ENCODE measurements at regions not wholly inside any gene's neighbourhood (a gene's known extent, or its start where the extent isn't known, plus 50 kb on each side); places are given as distances from the start of the nearest gene placed in this dataset.
A peak's percentile ranks its signal among the peaks of the same experiment; 100 is the strongest.

DNA sequence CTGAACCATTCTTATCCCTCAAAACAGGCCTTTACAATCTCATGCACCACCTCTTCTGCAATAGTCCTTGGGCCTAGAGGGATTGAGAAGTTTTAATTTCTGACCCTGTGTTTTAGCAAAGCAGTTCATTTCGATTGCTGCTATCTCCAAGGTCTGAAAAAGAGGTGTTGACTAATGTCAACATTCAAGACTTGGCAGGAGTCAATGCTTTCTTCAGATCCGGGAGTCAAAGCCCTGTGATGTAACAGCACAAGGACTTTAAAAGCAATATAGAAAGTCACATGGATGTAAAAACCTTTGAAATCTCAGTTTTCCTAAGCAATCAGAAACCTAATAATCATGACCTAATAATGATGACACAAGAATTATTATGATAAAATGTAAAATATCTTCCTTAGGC is 133.8 kb downstream of the ADAM29 start:
- Histone ChIP-seq H3K27me3 (ENCODE audit: insufficient read depth, low read length, poor library complexity, severe bottlenecking) (no peaks in the 10 kb centered on the region), H3K36me3 (ENCODE audit: insufficient read depth, low read length) (no peaks in the 10 kb centered on the region), H3K4me2 (ENCODE audit: low read depth, low read length, poor library complexity, severe bottlenecking) (no peak overlapping the region), H3K9ac (ENCODE audit: low read depth, low read length, poor library complexity, severe bottlenecking) (no peak overlapping the region), H3K4me3 (ENCODE audit: low read length, poor library complexity, severe bottlenecking) (no peak overlapping the region), H3K9me3 (ENCODE audit: insufficient read depth, low read depth, low read length) (no peaks in the 10 kb centered on the region), H2AFZ (ENCODE audit: low read length) (no peak overlapping the region), H3K9me2 (replicated peaks; ENCODE audit: low read depth, low read length) (no peaks in the 10 kb centered on the region), H3K79me2 (ENCODE audit: insufficient read depth, low read length) (no peaks in the 10 kb centered on the region), H3F3A (ENCODE audit: low read depth) (no peaks in the 10 kb centered on the region), H4K20me1 (ENCODE audit: insufficient read depth, low read length, poor library complexity, severe bottlenecking) (no peaks in the 10 kb centered on the region), H3K4me1 (ENCODE audit: insufficient read depth, low read length, poor library complexity, severe bottlenecking) (no peaks in the 10 kb centered on the region)
- no peak for TF ChIP-seq EZH2phosphoT487 (IDR thresholded peaks at IDR 0.05; ENCODE audit: borderline replicate concordance)
- TF ChIP-seq, protein P1, sequence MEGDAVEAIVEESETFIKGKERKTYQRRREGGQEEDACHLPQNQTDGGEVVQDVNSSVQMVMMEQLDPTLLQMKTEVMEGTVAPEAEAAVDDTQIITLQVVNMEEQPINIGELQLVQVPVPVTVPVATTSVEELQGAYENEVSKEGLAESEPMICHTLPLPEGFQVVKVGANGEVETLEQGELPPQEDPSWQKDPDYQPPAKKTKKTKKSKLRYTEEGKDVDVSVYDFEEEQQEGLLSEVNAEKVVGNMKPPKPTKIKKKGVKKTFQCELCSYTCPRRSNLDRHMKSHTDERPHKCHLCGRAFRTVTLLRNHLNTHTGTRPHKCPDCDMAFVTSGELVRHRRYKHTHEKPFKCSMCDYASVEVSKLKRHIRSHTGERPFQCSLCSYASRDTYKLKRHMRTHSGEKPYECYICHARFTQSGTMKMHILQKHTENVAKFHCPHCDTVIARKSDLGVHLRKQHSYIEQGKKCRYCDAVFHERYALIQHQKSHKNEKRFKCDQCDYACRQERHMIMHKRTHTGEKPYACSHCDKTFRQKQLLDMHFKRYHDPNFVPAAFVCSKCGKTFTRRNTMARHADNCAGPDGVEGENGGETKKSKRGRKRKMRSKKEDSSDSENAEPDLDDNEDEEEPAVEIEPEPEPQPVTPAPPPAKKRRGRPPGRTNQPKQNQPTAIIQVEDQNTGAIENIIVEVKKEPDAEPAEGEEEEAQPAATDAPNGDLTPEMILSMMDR (conservative IDR thresholded peaks at IDR 0.05; ENCODE audit: low read length), result no peak

DNA sequence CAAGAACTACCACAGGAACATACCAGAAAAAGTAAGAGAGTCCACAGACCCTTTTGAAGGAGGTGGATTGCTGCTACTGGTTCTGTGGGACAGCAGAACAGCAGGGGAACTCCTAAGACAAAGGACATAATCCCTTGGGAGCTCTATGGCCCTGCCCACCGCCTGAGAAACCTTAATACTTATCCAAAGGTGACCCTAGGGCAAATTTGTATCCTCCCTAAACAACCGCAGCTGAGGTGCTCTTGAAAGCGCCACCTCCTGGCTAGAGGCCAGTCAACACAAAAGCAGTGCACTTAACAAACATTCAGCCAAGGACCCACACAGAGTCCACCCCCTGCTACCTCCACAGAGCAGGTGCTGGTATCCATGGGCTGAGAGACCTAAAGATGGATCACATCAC is 136.8 kb downstream of the ADAM29 start:
- Histone ChIP-seq H3K36me3 (ENCODE audit: insufficient read depth, low read length) (no peaks in the 10 kb centered on the region), H3K27me3 (ENCODE audit: insufficient read depth, low read length, poor library complexity, severe bottlenecking) (no peaks in the 10 kb centered on the region), H3K9ac (ENCODE audit: low read depth, low read length, poor library complexity, severe bottlenecking) (no peak overlapping the region), H3K9me2 (replicated peaks; ENCODE audit: low read depth, low read length) (no peaks in the 10 kb centered on the region), H3K4me3 (ENCODE audit: low read length, poor library complexity, severe bottlenecking) (no peak overlapping the region), H3K79me2 (ENCODE audit: insufficient read depth, low read length) (no peaks in the 10 kb centered on the region), H3K4me2 (ENCODE audit: low read depth, low read length, poor library complexity, severe bottlenecking) (no peak overlapping the region), H2AFZ (ENCODE audit: low read length) (no peak overlapping the region), H3K4me1 (ENCODE audit: insufficient read depth, low read length, poor library complexity, severe bottlenecking) (no peaks in the 10 kb centered on the region), H3K9me3 (ENCODE audit: insufficient read depth, low read depth, low read length) (no peaks in the 10 kb centered on the region), H3F3A (ENCODE audit: low read depth) (no peaks in the 10 kb centered on the region), H4K20me1 (ENCODE audit: insufficient read depth, low read length, poor library complexity, severe bottlenecking) (no peaks in the 10 kb centered on the region)
- TF ChIP-seq EZH2phosphoT487 (IDR thresholded peaks at IDR 0.05; ENCODE audit: borderline replicate concordance), result no peak
- TF ChIP-seq, protein P1 (conservative IDR thresholded peaks at IDR 0.05; ENCODE audit: low read length), result peak; percentile 23

DNA sequence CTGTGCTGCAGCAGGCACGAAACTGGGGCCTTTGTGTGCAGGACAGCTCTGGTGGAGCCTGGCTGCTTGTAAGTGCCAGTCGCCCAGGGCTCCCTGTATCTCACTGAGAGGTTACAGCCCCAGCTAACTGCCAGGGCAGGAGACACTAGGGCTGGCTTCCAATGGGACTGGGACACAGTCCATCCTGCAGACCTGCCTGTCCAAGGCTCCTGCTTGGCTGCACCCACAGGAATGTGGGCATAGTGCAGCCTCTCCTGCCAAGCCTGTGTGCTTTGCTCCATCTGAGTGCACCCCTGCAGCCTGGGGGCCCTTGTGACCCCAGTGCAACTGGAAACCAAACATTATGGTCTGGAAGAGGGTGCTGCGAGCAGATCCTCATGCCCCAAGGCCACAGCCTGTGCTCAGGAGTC is 144.0 kb downstream of the ADAM29 start:
- no peaks in the 10 kb centered on the region for H3K4me1 ChIP-seq (ENCODE audit: insufficient read depth, low read length, poor library complexity, severe bottlenecking)
- H3K4me3 ChIP-seq (ENCODE audit: low read length, poor library complexity, severe bottlenecking), result no peak overlapping the region
- no peaks in the 10 kb centered on the region for H3K79me2 ChIP-seq (ENCODE audit: insufficient read depth, low read length)
- no peak overlapping the region for H3K4me2 ChIP-seq (ENCODE audit: low read depth, low read length, poor library complexity, severe bottlenecking)
- H3K9me3 ChIP-seq (ENCODE audit: insufficient read depth, low read depth, low read length), result no peaks in the 10 kb centered on the region
- TF ChIP-seq, protein P1 (conservative IDR thresholded peaks at IDR 0.05; ENCODE audit: low read length), result no peak
- H2AFZ ChIP-seq (ENCODE audit: low read length), result no peak overlapping the region
- no peak overlapping the region for H3K9ac ChIP-seq (ENCODE audit: low read depth, low read length, poor library complexity, severe bottlenecking)
- H3K36me3 ChIP-seq (ENCODE audit: insufficient read depth, low read length), result no peaks in the 10 kb centered on the region
- H3F3A ChIP-seq (ENCODE audit: low read depth), result no peaks in the 10 kb centered on the region
- no peaks in the 10 kb centered on the region for H4K20me1 ChIP-seq (ENCODE audit: insufficient read depth, low read length, poor library complexity, severe bottlenecking)
- no peaks in the 10 kb centered on the region for H3K27me3 ChIP-seq (ENCODE audit: insufficient read depth, low read length, poor library complexity, severe bottlenecking)
- no peaks in the 10 kb centered on the region for H3K9me2 ChIP-seq (replicated peaks; ENCODE audit: low read depth, low read length)
